Muscle layer of duodenum (tissue), 2 donors: ENCODE measurements at regions not wholly inside any gene's neighbourhood (a gene's known extent, or its start where the extent isn't known, plus 50 kb on each side); places are given as distances from the start of the nearest gene placed in this dataset.
A peak's percentile ranks its signal among the peaks of the same experiment; 100 is the strongest.
"Not testable (repeated sequence)": the region's sequence is repeated elsewhere in the genome, so short reads cannot be mapped to it uniquely, and the experiment has no call there.

Experiments
- H3K27ac ChIP-seq: one replicate; pipeline ENCODE4 v1.7.0; 2013; ENCODE audit warnings: mild to moderate bottlenecking, low read length
- H3K27me3 ChIP-seq: one replicate; pipeline ENCODE4 v1.7.0; 2013; ENCODE audit warnings: low read depth, mild to moderate bottlenecking, control low read depth, low read length
- H3K36me3 ChIP-seq, 2 donors: one replicate each; pipeline ENCODE4 v1.7.0; 2013; ENCODE audit warnings: low read length in 2 of 2, control low read depth in 1 of 2, mild to moderate bottlenecking in 1 of 2; ENCODE audit not compliant: insufficient read depth in 2 of 2, control insufficient read depth in 1 of 2
- H3K4me1 ChIP-seq, 2 donors: one replicate each; pipeline ENCODE4 v1.7.0; 2013; ENCODE audit warnings: low read length in 2 of 2, mild to moderate bottlenecking in 2 of 2, control low read depth in 1 of 2, moderate library complexity in 1 of 2; ENCODE audit not compliant: insufficient read depth in 2 of 2, control insufficient read depth in 1 of 2
- H3K4me3 ChIP-seq, 2 donors: one replicate each; pipeline ENCODE4 v1.7.0; 2013; ENCODE audit warnings: low read length in 2 of 2, low read depth in 1 of 2, mild to moderate bottlenecking in 1 of 2
- H3K9me3 ChIP-seq, 2 donors: one replicate each; pipeline ENCODE4 v1.7.0; 2013; ENCODE audit warnings: low read length in 2 of 2, control low read depth in 1 of 2, mild to moderate bottlenecking in 1 of 2; ENCODE audit not compliant: control insufficient read depth in 1 of 2
- donor health status: healthy.

DNA sequence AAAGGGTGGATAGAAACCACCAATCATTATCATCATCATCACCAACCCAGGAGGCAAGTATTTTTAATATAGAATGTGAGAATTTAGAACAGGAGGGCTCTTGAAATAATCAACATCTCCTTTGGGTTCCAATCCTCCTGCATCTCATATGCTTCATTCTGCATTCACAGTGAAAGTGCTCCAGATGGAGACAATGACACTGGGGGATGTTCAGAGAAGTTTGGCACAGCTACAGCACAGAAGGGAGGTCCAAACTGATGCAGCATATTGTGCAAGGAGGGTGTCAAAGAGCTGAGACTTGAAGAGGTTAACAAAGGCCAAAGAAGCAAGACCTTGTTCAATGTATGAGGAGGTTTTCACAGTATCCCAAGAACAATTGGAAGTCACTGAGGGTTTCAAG lies 767.1 kb downstream of the NTRK3 start:
- Histone ChIP-seq H3K4me1 (no peaks in the 10 kb centered on the region), H3K36me3 (no peaks in the 10 kb centered on the region), H3K27ac (no peak overlapping the region), H3K4me3 (no peak overlapping the region), H3K27me3 (no peaks in the 10 kb centered on the region), H3K9me3 (no peaks in the 10 kb centered on the region)

GRCh38 chr15:87487484-87487883 lies 769.1 kb downstream of the NTRK3 start:
- H3K9me3 ChIP-seq, result no peaks in the 10 kb centered on the region
- no peak overlapping the region for H3K27ac ChIP-seq
- H3K4me3 ChIP-seq, result no peak overlapping the region
- H3K27me3 ChIP-seq, result no peaks in the 10 kb centered on the region
- no peaks in the 10 kb centered on the region for H3K36me3 ChIP-seq
- H3K4me1 ChIP-seq, result no peaks in the 10 kb centered on the region

GRCh38 chr15:87483468-87483867 lies 773.1 kb downstream of the NTRK3 start:
- Histone ChIP-seq H3K4me1 (no peaks in the 10 kb centered on the region), H3K36me3 (no peaks in the 10 kb centered on the region), H3K9me3 (no peaks in the 10 kb centered on the region), H3K27ac (no peak overlapping the region), H3K27me3 (no peaks in the 10 kb centered on the region), H3K4me3 (no peak overlapping the region)

GRCh38 chr15:87481126-87481525 lies 775.4 kb downstream of the NTRK3 start:
- Histone ChIP-seq H3K27ac (no peak overlapping the region), H3K27me3 (no peaks in the 10 kb centered on the region), H3K4me1 (peaks cover 0 to 5% of the 10 kb centered on the region in 2 donors), H3K4me3 (no peak overlapping the region), H3K36me3 (no peaks in the 10 kb centered on the region), H3K9me3 (no peaks in the 10 kb centered on the region)

GRCh38 chr15:87478687-87479072 lies 777.9 kb downstream of the NTRK3 start:
- H3K4me1 ChIP-seq, result peaks cover 0 to 5% of the 10 kb centered on the region in 2 donors
- H3K4me3 ChIP-seq, result no peak overlapping the region
- H3K27me3 ChIP-seq, result no peaks in the 10 kb centered on the region
- no peak overlapping the region for H3K27ac ChIP-seq
- no peaks in the 10 kb centered on the region for H3K36me3 ChIP-seq
- H3K9me3 ChIP-seq, result no peaks in the 10 kb centered on the region

DNA sequence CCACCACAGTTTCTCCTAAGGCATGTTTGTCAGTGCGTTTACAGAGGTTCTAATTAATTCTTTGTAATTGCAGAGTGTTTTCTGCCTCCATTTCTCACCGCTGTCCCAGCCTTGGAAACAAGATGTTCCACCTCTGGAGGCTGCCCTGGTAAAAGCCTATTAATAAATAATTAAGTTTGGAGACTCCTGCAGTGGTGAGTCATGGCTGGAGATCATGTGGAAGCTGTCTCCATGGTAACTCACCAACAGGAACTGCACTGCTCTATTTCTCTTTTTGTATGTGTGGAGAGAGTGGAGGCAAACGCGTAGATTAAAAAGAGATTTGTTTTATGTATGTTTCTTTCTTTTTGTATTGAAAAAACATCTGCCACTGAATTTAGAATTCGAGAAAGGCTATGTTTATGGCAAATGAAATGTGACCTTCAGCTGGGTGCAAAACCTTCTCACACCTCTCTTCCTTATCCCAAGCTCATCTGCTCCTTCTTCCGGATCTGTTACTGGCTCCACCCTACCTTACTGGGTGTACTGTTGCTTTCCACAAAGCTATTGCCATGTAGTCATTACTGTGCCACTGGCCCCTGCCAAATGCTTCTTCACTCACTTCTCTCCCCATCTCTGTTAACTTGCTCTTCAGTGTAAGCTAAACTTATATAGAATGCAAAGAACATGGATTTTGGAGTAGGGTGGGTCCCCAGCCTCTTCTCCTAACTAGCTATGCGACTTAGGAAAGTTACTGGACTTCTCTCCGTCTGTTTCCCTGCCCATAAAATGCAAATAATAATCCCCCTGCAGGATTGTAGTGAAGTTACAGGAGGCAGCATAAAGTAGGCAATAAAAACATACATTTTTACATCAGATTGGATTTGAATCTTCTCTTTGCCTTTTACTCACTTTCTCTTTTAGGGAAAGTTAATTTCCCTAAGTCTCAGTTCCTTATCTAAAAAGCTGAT lies 778.5 kb downstream of the NTRK3 start:
- no peak overlapping the region for H3K27ac ChIP-seq
- no peaks in the 10 kb centered on the region for H3K27me3 ChIP-seq

GRCh38 chr15:87477026-87477425 lies 779.5 kb downstream of the NTRK3 start:
- Histone ChIP-seq H3K36me3 (no peaks in the 10 kb centered on the region), H3K4me3 (no peak overlapping the region), H3K27me3 (no peaks in the 10 kb centered on the region), H3K4me1 (peaks cover 0 to 5% of the 10 kb centered on the region in 2 donors), H3K27ac (no peak overlapping the region), H3K9me3 (no peaks in the 10 kb centered on the region)

More for the DNA sequence above, 778.5 kb downstream of the NTRK3 start:
- H3K36me3 ChIP-seq, result no peaks in the 10 kb centered on the region
- peak overlapping the region; percentile 17 to 33 for H3K4me3 ChIP-seq
- peaks cover 0 to 5% of the 10 kb centered on the region in 2 donors for H3K4me1 ChIP-seq
- H3K9me3 ChIP-seq, result no peaks in the 10 kb centered on the region

- Histone ChIP-seq H3K9me3 (no peaks in the 10 kb centered on the region), H3K4me3 (no peak overlapping the region), H3K4me1 (no peaks in the 10 kb centered on the region), H3K36me3 (no peaks in the 10 kb centered on the region), H3K27ac (no peak overlapping the region), H3K27me3 (no peaks in the 10 kb centered on the region)
Measured at GRCh38 chr15:87470923-87471322, 785.6 kb downstream of the NTRK3 start.

DNA sequence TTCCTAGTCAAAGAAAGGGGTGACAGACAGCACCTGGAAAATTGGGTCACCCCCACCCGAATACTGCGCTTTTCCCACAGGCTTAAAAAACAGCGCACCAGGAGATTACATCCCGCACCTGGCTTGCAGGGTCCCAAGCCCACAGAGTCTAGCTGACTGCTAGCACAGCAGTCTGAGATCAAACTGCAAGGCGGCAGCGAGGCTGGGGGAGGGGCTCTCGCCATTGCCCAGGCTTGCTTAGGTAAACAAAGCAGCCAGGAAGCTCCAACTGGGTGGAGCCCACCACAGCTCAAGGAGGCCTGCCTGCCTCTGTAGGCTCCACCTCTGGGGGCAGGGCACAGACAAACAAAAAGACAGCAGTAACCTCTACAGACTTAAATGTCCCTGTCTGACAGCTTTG lies 792.6 kb downstream of the NTRK3 start:
- not testable (repeated sequence) for H3K36me3 ChIP-seq, H3K27ac ChIP-seq, H3K27me3 ChIP-seq, H3K4me3 ChIP-seq, H3K4me1 ChIP-seq, H3K9me3 ChIP-seq

DNA sequence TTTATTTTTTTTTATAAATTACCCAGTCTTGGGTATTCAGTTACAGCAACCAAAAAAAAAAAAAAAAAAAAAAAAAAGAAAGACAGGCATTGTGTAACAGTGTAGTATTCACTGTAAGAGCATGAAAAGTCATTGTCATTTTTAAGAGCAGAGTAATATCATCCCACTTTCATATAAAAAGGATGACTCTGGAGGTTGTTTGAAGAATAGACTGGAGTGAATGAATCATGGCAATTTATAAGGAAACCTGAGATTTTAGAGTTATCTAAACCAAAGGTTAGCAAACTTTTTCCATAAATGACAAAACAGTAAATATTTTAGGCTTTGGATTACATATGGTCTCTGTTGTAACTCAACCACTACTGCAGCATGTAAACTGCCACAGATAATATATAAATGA lies 794.9 kb downstream of the NTRK3 start:
- Histone ChIP-seq H3K27me3 (no peaks in the 10 kb centered on the region), H3K27ac (no peak overlapping the region), H3K9me3 (no peaks in the 10 kb centered on the region)

DNA sequence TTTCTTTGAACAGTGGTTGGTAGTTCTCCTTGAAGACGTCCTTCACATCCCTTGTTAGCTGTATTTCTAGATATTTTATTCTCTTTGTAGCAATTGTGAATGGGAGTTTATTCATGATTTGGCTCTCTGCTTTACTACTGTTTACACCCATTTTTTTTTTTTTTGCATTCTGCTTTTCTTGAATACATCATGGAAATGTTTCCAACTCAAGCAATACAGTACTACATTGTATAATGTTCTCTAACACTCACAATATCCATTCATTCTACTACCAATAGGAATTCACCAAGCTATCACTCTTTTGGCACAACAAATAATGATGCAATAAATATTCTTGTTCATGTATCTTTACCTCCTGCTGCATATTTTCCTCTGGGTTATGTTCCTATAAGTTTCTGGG lies 801.7 kb downstream of the NTRK3 start:
- no peaks in the 10 kb centered on the region for H3K4me1 ChIP-seq

More for the DNA sequence above, 794.9 kb downstream of the NTRK3 start:
- Histone ChIP-seq H3K36me3 (no peaks in the 10 kb centered on the region), H3K4me1 (no peaks in the 10 kb centered on the region), H3K4me3 (no peak overlapping the region)

DNA sequence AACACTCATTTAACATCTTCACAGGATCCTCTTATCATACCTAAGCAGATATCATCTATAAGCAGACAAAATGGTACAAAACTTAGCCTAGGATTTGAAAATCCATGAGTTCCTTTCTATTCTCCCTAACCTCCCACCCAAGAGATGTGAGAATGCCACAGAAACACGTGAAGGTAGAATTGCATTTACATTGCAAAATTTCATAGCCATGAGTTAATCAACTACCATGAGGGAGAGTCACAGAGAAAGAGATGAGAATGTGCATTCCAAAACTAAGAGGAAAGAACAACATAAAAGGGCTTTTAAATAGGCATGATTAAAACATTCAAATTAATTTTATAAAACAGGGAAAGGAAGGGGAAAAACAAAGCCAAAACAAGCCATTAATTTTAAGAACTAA lies 806.2 kb downstream of the NTRK3 start:
- Histone ChIP-seq H3K27ac (no peak overlapping the region), H3K27me3 (no peaks in the 10 kb centered on the region), H3K9me3 (no peaks in the 10 kb centered on the region), H3K4me1 (no peaks in the 10 kb centered on the region), H3K36me3 (no peaks in the 10 kb centered on the region), H3K4me3 (no peak overlapping the region)

More for the DNA sequence above, 801.7 kb downstream of the NTRK3 start:
- Histone ChIP-seq H3K27ac (no peak overlapping the region), H3K27me3 (no peaks in the 10 kb centered on the region), H3K9me3 (no peaks in the 10 kb centered on the region), H3K4me3 (no peak overlapping the region), H3K36me3 (no peaks in the 10 kb centered on the region)
